ENCODE measurements at regions not wholly inside any gene's neighbourhood (a gene's known extent, or its start where the extent isn't known, plus 50 kb on each side); places are given as distances from the start of the nearest gene placed in this dataset.

- TF ChIP-seq HOMEZ (CRISPR knock-in tag; IDR thresholded peaks at IDR 0.05) (no peak), CBFB (CRISPR knock-in tag; IDR thresholded peaks at IDR 0.05) (no peak), AFF4 (CRISPR knock-in tag; IDR thresholded peaks at IDR 0.05) (no peak), GTF2B (IDR thresholded peaks at IDR 0.05; ENCODE audit: extremely low read depth, insufficient read length) (no peak)
Observed at GRCh38 chr15:96771035-96771434, 440.5 kb downstream of the NR2F2 start (continued).

GRCh38 chr15:96774216-96774615 lies 443.7 kb downstream of the NR2F2 start:
- BruUV-seq (replicated peaks) = no TSS peak
- ATAC-seq = no peak
- 0% methylated on average over 2 of the region's 3 CpGs for WGBS (ENCODE audit: insufficient coverage, low coverage, missing lambda C conversion rate)

More at GRCh38 chr15:96774216-96774615, 443.7 kb downstream of the NR2F2 start:
- Histone ChIP-seq H3K79me2 (ENCODE audit: control insufficient read depth, insufficient read depth, low read length) (no peaks in the 10 kb centered on the region), H3K27ac (ENCODE audit: extremely low read depth, low read depth, low read length) (no peak overlapping the region), H3K4me1 (replicated peaks in 1 of 2; ENCODE audit: control insufficient read depth in 2 of 2, insufficient read depth in 2 of 2, low read length in 2 of 2) (no peaks in the 10 kb centered on the region), H3K9me1 (ENCODE audit: control insufficient read depth, insufficient read depth, low read length) (no peaks in the 10 kb centered on the region), H3K9ac (ENCODE audit: insufficient read depth in 1 of 2, low read depth in 2 of 2, low read length in 2 of 2) (no peak overlapping the region), H3K36me3 (ENCODE audit: control insufficient read depth, insufficient read depth, low read length) (no peaks in the 10 kb centered on the region), H3K9me3 (replicated peaks; ENCODE audit: control insufficient read depth, insufficient read depth, low read depth, low read length) (no peaks in the 10 kb centered on the region), H4K20me1 (replicated peaks; ENCODE audit: control insufficient read depth, insufficient read depth, low read length) (no peaks in the 10 kb centered on the region), H3K4me2 (ENCODE audit: insufficient read depth, low read length) (no peak overlapping the region), H3K4me3 (no peak overlapping the region), H2AFZ (ENCODE audit: low read depth, low read length) (no peak overlapping the region), H3K27me3 (ENCODE audit: control insufficient read depth in 2 of 2, insufficient read depth in 2 of 2, low read length in 2 of 2) (peaks cover 0 to 5% of the 10 kb centered on the region in 2 experiments; a peak in 1 of 5 replicates)
- intact Hi-C loops (cut with micrococcal nuclease) = no loop called here
- CTCF ChIA-PET (ENCODE audit: low intra/inter-chr PET ratio) = no interaction called here
- no peak for FAIRE-seq
- POLR2A ChIA-PET = no interaction called here
- TF ChIP-seq RBM17 (IDR thresholded peaks at IDR 0.05; ENCODE audit: borderline replicate concordance, low read depth, low read length) = no peak
- no peak for TF ChIP-seq POU5F1 (IDR thresholded peaks at IDR 0.05; ENCODE audit: borderline replicate concordance, low read depth, low read length, partially characterized antibody)
- TF ChIP-seq E2F6 (IDR thresholded peaks at IDR 0.05; ENCODE audit: borderline replicate concordance in 1 of 2, extremely low read depth in 1 of 2, insufficient read depth in 1 of 2, insufficient read length in 1 of 2, low read depth in 1 of 2, low read length in 1 of 2, poor library complexity in 1 of 2, severe bottlenecking in 1 of 2) = no peak
- no peak for DNase-seq (ENCODE audit: extremely low read depth in 1 of 4, low spot score in 3 of 4)
- in situ Hi-C loops (cut with MboI) = no loop called here

All from K562 (cell line).